ENCODE measurements at regions not wholly inside any gene's neighbourhood (a gene's known extent, or its start where the extent isn't known, plus 50 kb on each side); places are given as distances from the start of the nearest gene placed in this dataset.
"Not testable (repeated sequence)": the region's sequence is repeated elsewhere in the genome, so short reads cannot be mapped to it uniquely, and the experiment has no call there.

GRCh38 chr14:105885561-105886320 lies 359.4 kb downstream of the TMEM121 start:
- Mint-ChIP-seq H3K36me3 (ENCODE audit: low read depth, unreplicated experiment) (no peaks in the 10 kb centered on the region), H3K27me3 (ENCODE audit: low read depth, unreplicated experiment) (no peaks in the 10 kb centered on the region), H3K4me1 (ENCODE audit: low read depth, unreplicated experiment) (no peaks in the 10 kb centered on the region), H3K4me3 (ENCODE audit: unreplicated experiment) (no peak overlapping the region), H3K9me3 (ENCODE audit: unreplicated experiment) (peaks cover 8% of the 10 kb centered on the region), H3K27ac (ENCODE audit: unreplicated experiment) (no peak overlapping the region)
- Histone ChIP-seq H3K9ac (ENCODE audit: low read length) (no peak overlapping the region), H3K36me3 (ENCODE audit: insufficient read depth, low read length) (no peaks in the 10 kb centered on the region), H4K20me1 (ENCODE audit: insufficient read depth, low read length) (no peaks in the 10 kb centered on the region), H3K9me3 (ENCODE audit: insufficient read depth, low read depth, low read length) (no peaks in the 10 kb centered on the region), H2AFZ (ENCODE audit: low read depth, low read length) (no peak overlapping the region), H3K4me3 (ENCODE audit: insufficient read depth, low read depth, low read length) (no peak overlapping the region), H3K27me3 (ENCODE audit: insufficient read depth, low read length) (no peaks in the 10 kb centered on the region), H3K79me2 (ENCODE audit: insufficient read depth, low read length) (no peaks in the 10 kb centered on the region), H3K4me1 (ENCODE audit: insufficient read depth, low read length) (no peaks in the 10 kb centered on the region), H3K27ac (ENCODE audit: low read depth, low read length) (no peak overlapping the region), H3K4me2 (ENCODE audit: low read length) (no peak overlapping the region)
- TF ChIP-seq EZH2 (IDR thresholded peaks at IDR 0.05; ENCODE audit: insufficient read depth, low read length) (no peak), CTCF (IDR thresholded peaks at IDR 0.05; ENCODE audit: insufficient read depth, low read depth, low read length) (no peak)
- FAIRE-seq (no peak), DNase-seq (ENCODE audit: low read depth) (no peak)

DNA sequence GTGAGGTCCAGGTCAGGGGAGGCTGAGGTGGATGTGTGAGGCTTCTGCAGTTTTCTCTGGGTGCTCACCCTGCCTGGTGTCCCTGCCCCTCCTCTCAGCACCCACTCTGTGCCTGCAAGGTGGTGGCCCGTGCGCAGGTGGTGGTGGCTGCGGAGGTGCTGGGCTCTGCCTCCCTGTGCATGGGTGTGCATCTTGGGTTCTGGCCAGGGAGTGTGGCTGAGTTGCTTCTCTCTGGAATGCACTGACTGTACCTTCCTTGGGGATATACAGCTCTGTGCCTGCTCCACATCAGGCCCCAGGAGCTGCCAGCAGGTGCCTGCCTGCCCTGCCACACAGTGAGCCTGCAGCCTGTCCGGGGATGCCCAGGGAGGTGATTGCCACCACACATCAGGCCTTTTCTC lies 360.4 kb downstream of the TMEM121 start:
- not testable (repeated sequence) for H3K4me1 ChIP-seq (ENCODE audit: insufficient read depth, low read length); H4K20me1 ChIP-seq (ENCODE audit: insufficient read depth, low read length); H3K9me3 Mint-ChIP-seq (ENCODE audit: unreplicated experiment); H3K27me3 ChIP-seq (ENCODE audit: insufficient read depth, low read length); H3K4me2 ChIP-seq (ENCODE audit: low read length); H3K27ac Mint-ChIP-seq (ENCODE audit: unreplicated experiment); H2AFZ ChIP-seq (ENCODE audit: low read depth, low read length); H3K9me3 ChIP-seq (ENCODE audit: insufficient read depth, low read depth, low read length); H3K4me3 ChIP-seq (ENCODE audit: insufficient read depth, low read depth, low read length); DNase-seq (ENCODE audit: low read depth); H3K36me3 Mint-ChIP-seq (ENCODE audit: low read depth, unreplicated experiment); H3K79me2 ChIP-seq (ENCODE audit: insufficient read depth, low read length); H3K27me3 Mint-ChIP-seq (ENCODE audit: low read depth, unreplicated experiment); H3K9ac ChIP-seq (ENCODE audit: low read length); FAIRE-seq; H3K4me3 Mint-ChIP-seq (ENCODE audit: unreplicated experiment); H3K36me3 ChIP-seq (ENCODE audit: insufficient read depth, low read length); H3K4me1 Mint-ChIP-seq (ENCODE audit: low read depth, unreplicated experiment); H3K27ac ChIP-seq (ENCODE audit: low read depth, low read length)

- Histone ChIP-seq H3K9me3 (ENCODE audit: insufficient read depth, low read depth, low read length) (no peaks in the 10 kb centered on the region), H3K79me2 (ENCODE audit: insufficient read depth, low read length) (no peaks in the 10 kb centered on the region), H3K4me1 (ENCODE audit: insufficient read depth, low read length) (no peaks in the 10 kb centered on the region), H3K27me3 (ENCODE audit: insufficient read depth, low read length) (no peaks in the 10 kb centered on the region), H3K9ac (ENCODE audit: low read length) (no peak overlapping the region), H2AFZ (ENCODE audit: low read depth, low read length) (no peak overlapping the region), H3K4me2 (ENCODE audit: low read length) (no peak overlapping the region), H3K4me3 (ENCODE audit: insufficient read depth, low read depth, low read length) (no peak overlapping the region), H3K27ac (ENCODE audit: low read depth, low read length) (no peak overlapping the region), H3K36me3 (ENCODE audit: insufficient read depth, low read length) (no peaks in the 10 kb centered on the region), H4K20me1 (ENCODE audit: insufficient read depth, low read length) (no peaks in the 10 kb centered on the region)
- DNase-seq (ENCODE audit: low read depth), result no peak
- TF ChIP-seq CTCF (IDR thresholded peaks at IDR 0.05; ENCODE audit: insufficient read depth, low read depth, low read length) (no peak), EZH2 (IDR thresholded peaks at IDR 0.05; ENCODE audit: insufficient read depth, low read length) (no peak)
- H3K36me3 Mint-ChIP-seq (ENCODE audit: low read depth, unreplicated experiment), result no peaks in the 10 kb centered on the region
- H3K27ac Mint-ChIP-seq (ENCODE audit: unreplicated experiment), result no peak overlapping the region
- peaks cover 8% of the 10 kb centered on the region for H3K9me3 Mint-ChIP-seq (ENCODE audit: unreplicated experiment)
- no peak overlapping the region for H3K4me3 Mint-ChIP-seq (ENCODE audit: unreplicated experiment)
- H3K4me1 Mint-ChIP-seq (ENCODE audit: low read depth, unreplicated experiment), result no peaks in the 10 kb centered on the region
- FAIRE-seq, result no peak
- no peaks in the 10 kb centered on the region for H3K27me3 Mint-ChIP-seq (ENCODE audit: low read depth, unreplicated experiment)
Observed at GRCh38 chr14:105887692-105888091, 361.3 kb downstream of the TMEM121 start.
